ENCODE measurements at regions not wholly inside any gene's neighbourhood (a gene's known extent, or its start where the extent isn't known, plus 50 kb on each side); places are given as distances from the start of the nearest gene placed in this dataset.

DNA sequence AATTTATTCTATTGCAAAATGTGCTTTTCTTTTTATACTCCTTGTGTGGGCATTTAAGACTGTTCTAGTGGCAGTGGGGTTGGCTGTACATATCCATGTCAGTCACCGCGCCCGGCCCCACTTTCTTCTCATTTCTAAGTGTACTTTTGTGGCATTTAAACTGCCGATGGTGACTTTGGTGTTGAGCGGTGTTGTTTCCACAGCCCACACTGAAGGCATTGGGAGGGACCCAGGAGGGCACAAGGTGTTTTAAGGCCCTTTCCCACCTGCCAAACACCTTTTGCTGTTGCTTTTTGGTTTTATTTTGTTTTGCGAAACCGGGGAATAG, 369.7 kb downstream of the MTX2 start:
- Mint-ChIP-seq H3K27me3 (ENCODE audit: low read depth) (peaks cover 96% of the 10 kb centered on the region), H3K4me3 (no peak overlapping the region), H3K4me1 (no peaks in the 10 kb centered on the region), H3K36me3 (ENCODE audit: low read depth) (no peaks in the 10 kb centered on the region), H3K9me3 (no peaks in the 10 kb centered on the region), H3K27ac (ENCODE audit: unreplicated experiment) (no peak overlapping the region)
- TF ChIP-seq, protein P1, sequence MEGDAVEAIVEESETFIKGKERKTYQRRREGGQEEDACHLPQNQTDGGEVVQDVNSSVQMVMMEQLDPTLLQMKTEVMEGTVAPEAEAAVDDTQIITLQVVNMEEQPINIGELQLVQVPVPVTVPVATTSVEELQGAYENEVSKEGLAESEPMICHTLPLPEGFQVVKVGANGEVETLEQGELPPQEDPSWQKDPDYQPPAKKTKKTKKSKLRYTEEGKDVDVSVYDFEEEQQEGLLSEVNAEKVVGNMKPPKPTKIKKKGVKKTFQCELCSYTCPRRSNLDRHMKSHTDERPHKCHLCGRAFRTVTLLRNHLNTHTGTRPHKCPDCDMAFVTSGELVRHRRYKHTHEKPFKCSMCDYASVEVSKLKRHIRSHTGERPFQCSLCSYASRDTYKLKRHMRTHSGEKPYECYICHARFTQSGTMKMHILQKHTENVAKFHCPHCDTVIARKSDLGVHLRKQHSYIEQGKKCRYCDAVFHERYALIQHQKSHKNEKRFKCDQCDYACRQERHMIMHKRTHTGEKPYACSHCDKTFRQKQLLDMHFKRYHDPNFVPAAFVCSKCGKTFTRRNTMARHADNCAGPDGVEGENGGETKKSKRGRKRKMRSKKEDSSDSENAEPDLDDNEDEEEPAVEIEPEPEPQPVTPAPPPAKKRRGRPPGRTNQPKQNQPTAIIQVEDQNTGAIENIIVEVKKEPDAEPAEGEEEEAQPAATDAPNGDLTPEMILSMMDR (conservative IDR thresholded peaks at IDR 0.05), result no peak
- DNase-seq (ENCODE audit: low read depth, low spot score), result no peak

DNA sequence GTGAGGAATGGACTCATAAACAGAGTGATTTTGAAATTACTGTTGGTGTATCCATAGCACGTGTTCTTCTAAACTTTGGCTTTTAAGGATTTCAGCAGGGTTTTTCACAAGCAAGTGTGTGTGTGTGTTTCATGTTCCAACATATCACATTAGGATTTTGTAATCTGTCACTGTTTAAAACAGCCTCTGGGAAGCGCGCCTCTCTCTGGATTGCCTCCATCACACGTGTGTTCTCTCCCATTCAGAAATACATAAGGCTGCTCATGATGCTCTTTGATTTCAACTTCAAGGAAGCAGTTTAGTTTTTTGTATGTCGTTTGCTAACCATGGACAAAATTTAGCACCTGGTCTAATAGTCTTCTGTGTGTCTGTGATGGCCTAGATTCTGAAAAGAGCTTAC, 370.4 kb downstream of the MTX2 start:
- Mint-ChIP-seq H3K4me3 (no peak overlapping the region), H3K27me3 (ENCODE audit: low read depth) (peaks cover 96% of the 10 kb centered on the region), H3K36me3 (ENCODE audit: low read depth) (no peaks in the 10 kb centered on the region)

DNA sequence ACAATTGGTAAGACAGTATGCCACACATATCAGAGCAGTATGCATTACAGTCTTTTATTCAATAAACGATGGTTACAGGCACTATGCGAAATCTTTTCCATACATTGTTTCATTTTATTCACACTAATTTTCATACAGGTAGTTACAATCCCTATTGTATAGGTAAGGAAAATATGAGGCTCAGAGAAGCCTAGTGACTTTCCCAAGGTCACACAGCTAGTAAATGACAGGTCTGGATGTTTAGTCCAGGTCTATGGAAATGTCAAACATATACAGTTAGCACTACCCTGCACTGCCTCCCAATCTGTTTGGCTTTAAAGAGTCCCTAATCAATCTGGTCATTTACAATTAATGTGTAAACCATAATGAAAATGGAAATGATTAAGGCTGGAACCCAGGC, 372.2 kb downstream of the MTX2 start:
- H3K9me3 Mint-ChIP-seq, result no peaks in the 10 kb centered on the region
- peaks cover 97% of the 10 kb centered on the region for H3K27me3 Mint-ChIP-seq (ENCODE audit: low read depth)
- H3K4me3 Mint-ChIP-seq, result no peak overlapping the region
- no peak overlapping the region for H3K27ac Mint-ChIP-seq (ENCODE audit: unreplicated experiment)
- no peaks in the 10 kb centered on the region for H3K4me1 Mint-ChIP-seq
- TF ChIP-seq, protein P1 (conservative IDR thresholded peaks at IDR 0.05), result no peak
- no peak for DNase-seq (ENCODE audit: low read depth, low spot score)
- no peaks in the 10 kb centered on the region for H3K36me3 Mint-ChIP-seq (ENCODE audit: low read depth)

More for the DNA sequence above, 370.4 kb downstream of the MTX2 start:
- Mint-ChIP-seq H3K4me1 (no peaks in the 10 kb centered on the region), H3K9me3 (no peaks in the 10 kb centered on the region), H3K27ac (ENCODE audit: unreplicated experiment) (no peak overlapping the region)
- no peak for DNase-seq (ENCODE audit: low read depth, low spot score)
- TF ChIP-seq, protein P1 (conservative IDR thresholded peaks at IDR 0.05), result no peak

DNA sequence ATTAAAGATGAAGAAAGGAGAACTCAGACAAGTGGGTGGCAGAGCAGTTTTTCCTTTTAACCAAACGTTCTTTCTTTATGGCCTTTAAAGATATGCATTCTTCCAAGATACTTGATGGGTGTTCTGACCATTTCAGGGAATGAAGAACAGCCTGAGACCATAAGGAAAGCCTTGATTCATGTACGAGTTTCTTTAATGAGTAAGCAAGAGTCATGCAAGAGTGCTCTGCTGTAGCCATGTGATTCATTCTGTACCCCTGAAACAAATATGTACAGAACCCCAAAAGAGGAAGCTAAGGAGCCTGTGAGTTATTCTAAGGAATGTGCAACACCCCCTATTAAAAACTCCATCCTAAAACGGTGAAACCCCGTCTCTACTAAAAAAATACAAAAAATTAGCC, 372.8 kb downstream of the MTX2 start:
- H3K4me3 Mint-ChIP-seq, result no peak overlapping the region
- H3K36me3 Mint-ChIP-seq (ENCODE audit: low read depth), result no peaks in the 10 kb centered on the region
- TF ChIP-seq, protein P1 (conservative IDR thresholded peaks at IDR 0.05), result no peak
- H3K9me3 Mint-ChIP-seq, result no peaks in the 10 kb centered on the region
- H3K27ac Mint-ChIP-seq (ENCODE audit: unreplicated experiment), result no peak overlapping the region
- H3K4me1 Mint-ChIP-seq, result no peaks in the 10 kb centered on the region
- H3K27me3 Mint-ChIP-seq (ENCODE audit: low read depth), result peaks cover 97% of the 10 kb centered on the region
- DNase-seq (ENCODE audit: low read depth, low spot score), result no peak

DNA sequence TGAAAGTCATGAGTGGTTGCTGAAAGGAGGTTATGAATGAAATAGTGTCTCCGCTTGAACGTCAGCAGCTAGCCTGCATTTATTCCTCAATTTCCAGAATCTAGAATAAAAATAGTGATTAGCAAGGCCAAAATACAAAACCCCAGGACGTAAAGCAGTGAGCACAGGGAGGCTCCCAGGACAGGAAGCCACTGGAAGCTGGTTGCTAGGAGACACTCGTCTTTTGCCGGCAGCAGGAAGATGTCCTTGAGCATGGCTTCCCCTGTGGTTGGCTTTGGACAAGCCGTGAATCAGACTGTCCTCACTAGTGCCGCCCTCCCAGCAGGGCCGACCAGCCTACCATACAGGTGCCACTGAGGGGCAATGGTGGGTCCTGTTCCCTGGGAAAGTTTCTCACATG, 374.4 kb downstream of the MTX2 start:
- TF ChIP-seq, protein P1 (conservative IDR thresholded peaks at IDR 0.05), result no peak
- Mint-ChIP-seq H3K36me3 (ENCODE audit: low read depth) (no peaks in the 10 kb centered on the region), H3K4me1 (no peaks in the 10 kb centered on the region), H3K9me3 (no peaks in the 10 kb centered on the region), H3K27ac (ENCODE audit: unreplicated experiment) (no peak overlapping the region), H3K27me3 (ENCODE audit: low read depth) (peaks cover 98% of the 10 kb centered on the region), H3K4me3 (no peak overlapping the region)
- DNase-seq (ENCODE audit: low read depth, low spot score), result no peak

DNA sequence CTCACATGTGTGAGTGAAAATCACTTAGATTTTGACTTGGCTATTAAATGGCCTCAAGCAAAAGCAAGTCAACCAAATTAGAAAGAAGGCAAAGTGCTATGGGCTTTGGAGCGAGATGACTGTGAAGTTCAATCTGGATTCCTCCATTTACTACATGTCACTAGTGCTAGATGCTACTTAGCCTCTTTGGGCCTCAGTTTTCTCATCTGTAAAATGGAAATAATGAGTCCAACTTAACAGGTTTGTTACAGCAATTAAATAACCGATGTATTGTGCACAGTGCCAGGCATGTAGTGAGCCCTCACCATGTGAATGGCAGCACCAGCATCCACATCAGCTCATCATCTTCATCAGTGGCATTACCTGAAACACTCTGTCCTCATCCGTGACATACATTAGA, 376.3 kb downstream of the MTX2 start:
- H3K27ac Mint-ChIP-seq (ENCODE audit: unreplicated experiment), result no peak overlapping the region
- no peak for DNase-seq (ENCODE audit: low read depth, low spot score)
- H3K36me3 Mint-ChIP-seq (ENCODE audit: low read depth), result no peaks in the 10 kb centered on the region
- H3K9me3 Mint-ChIP-seq, result no peaks in the 10 kb centered on the region
- no peaks in the 10 kb centered on the region for H3K4me1 Mint-ChIP-seq
- TF ChIP-seq, protein P1 (conservative IDR thresholded peaks at IDR 0.05), result no peak
- peaks cover 96% of the 10 kb centered on the region for H3K27me3 Mint-ChIP-seq (ENCODE audit: low read depth)
- H3K4me3 Mint-ChIP-seq, result no peak overlapping the region

Data from neural crest cell (in vitro differentiated cells).